Liver (tissue), 8 donors: ENCODE measurements at regions not wholly inside any gene's neighbourhood (a gene's known extent, or its start where the extent isn't known, plus 50 kb on each side); places are given as distances from the start of the nearest gene placed in this dataset.

Experiments
- DNase-seq: peaks from one replicate; pipeline ENCODE4 v3.0.0-alpha.2; 2017; ENCODE audit warnings: low spot score
- H3K27ac ChIP-seq, 2 donors: one replicate each; pipeline ENCODE4 v1.7.0; 2013; ENCODE audit warnings: inconsistent platforms in 2 of 2, low read length in 2 of 2, control low read depth in 1 of 2, low read depth in 1 of 2, mild to moderate bottlenecking in 1 of 2
- H3K27me3 ChIP-seq, 4 donors: one replicate each; pipeline versions ENCODE4 v1.6.1 to v1.7.0; 2013; ENCODE audit warnings: low read length in 3 of 4, inconsistent platforms in 1 of 4, mild to moderate bottlenecking in 1 of 4, moderate library complexity in 1 of 4; ENCODE audit not compliant: control insufficient read depth in 4 of 4, insufficient read depth in 4 of 4
- H3K36me3 ChIP-seq, 4 donors: one replicate each; pipeline versions ENCODE4 v1.6.1 to v1.7.0; 2013; ENCODE audit warnings: low read length in 3 of 4, mild to moderate bottlenecking in 3 of 4, low read depth in 1 of 4, moderate library complexity in 1 of 4; ENCODE audit not compliant: control insufficient read depth in 4 of 4, insufficient read depth in 3 of 4
- H3K4me1 ChIP-seq, 4 donors: one replicate each; pipeline versions ENCODE4 v1.6.1 to v1.7.0; 2013; ENCODE audit warnings: low read length in 3 of 4, mild to moderate bottlenecking in 3 of 4, moderate library complexity in 1 of 4; ENCODE audit not compliant: control insufficient read depth in 4 of 4, insufficient read depth in 4 of 4
- H3K4me3 ChIP-seq, 3 donors: one replicate each; pipeline versions ENCODE4 v1.6.1 to v1.7.0; 2013; ENCODE audit warnings: low read length in 3 of 3, control low read depth in 1 of 3, low read depth in 1 of 3, mild to moderate bottlenecking in 1 of 3
- H3K9ac ChIP-seq, 2 donors: one replicate each; pipeline ENCODE4 v1.7.0; 2013; ENCODE audit warnings: low read length in 2 of 2, mild to moderate bottlenecking in 2 of 2, moderate library complexity in 2 of 2, control low read depth in 1 of 2, low read depth in 1 of 2
- H3K9me3 ChIP-seq, 4 donors: one replicate each; pipeline versions ENCODE4 v1.6.1 to v1.7.0; 2013; ENCODE audit warnings: low read length in 3 of 4; ENCODE audit not compliant: control insufficient read depth in 4 of 4
- CTCF ChIP-seq: fragments of 150-350 bp; IDR thresholded peaks from 2 replicates; pipeline ENCODE4 v1.5.1; 2017; ENCODE audit warnings: improper control_type of control experiment, low read depth, low read length; ENCODE audit not compliant: missing input control
- EGR1 ChIP-seq, 2 donors: IDR thresholded peaks; 2 replicates each; pipeline ENCODE4 v1.6.1; 2016 to 2018; ENCODE audit warnings: antibody characterized with exemption in 2 of 2, low read depth in 2 of 2
- FOXA1 ChIP-seq: IDR thresholded peaks from 2 replicates; pipeline ENCODE4 v1.6.1; 2016; ENCODE audit warnings: antibody characterized with exemption
- GABPA ChIP-seq, 2 donors: IDR thresholded peaks in 1 of 2; conservative IDR thresholded peaks in 1 of 2; 2 replicates each; pipeline ENCODE4 v1.6.1; 2016; ENCODE audit warnings: antibody characterized with exemption in 2 of 2, mild to moderate bottlenecking in 1 of 2, moderate library complexity in 1 of 2
- HNF4A ChIP-seq, 2 donors: conservative IDR thresholded peaks; 2 replicates each; pipeline ENCODE4 v1.6.1; 2016; ENCODE audit warnings: antibody characterized with exemption in 2 of 2, mild to moderate bottlenecking in 2 of 2
- HNF4G ChIP-seq: IDR thresholded peaks from 2 replicates; pipeline ENCODE4 v1.6.1; 2016; ENCODE audit warnings: antibody characterized with exemption
- JUND ChIP-seq, 2 donors: IDR thresholded peaks; 2 replicates each; pipeline ENCODE4 v1.6.1; 2016; ENCODE audit warnings: antibody characterized with exemption in 2 of 2
- MAX ChIP-seq: IDR thresholded peaks from 2 replicates; pipeline ENCODE4 v1.6.1; 2016; ENCODE audit warnings: antibody characterized with exemption
- NR2F2 ChIP-seq: IDR thresholded peaks from 2 replicates; pipeline ENCODE4 v1.6.1; 2016; ENCODE audit warnings: antibody characterized with exemption
- RAD21 ChIP-seq, 2 donors: IDR thresholded peaks; 2 replicates each; pipeline ENCODE4 v1.6.1; 2016; ENCODE audit warnings: antibody characterized with exemption in 2 of 2, mild to moderate bottlenecking in 2 of 2
- RXRA ChIP-seq, 2 donors: IDR thresholded peaks; 2 replicates each; pipeline ENCODE4 v1.6.1; 2017 to 2018; ENCODE audit warnings: antibody characterized with exemption in 2 of 2, mild to moderate bottlenecking in 1 of 2
- SP1 ChIP-seq: IDR thresholded peaks from 2 replicates; pipeline ENCODE4 v1.6.1; 2018; ENCODE audit warnings: antibody characterized with exemption, mild to moderate bottlenecking
- TAF1 ChIP-seq: conservative IDR thresholded peaks from 2 replicates; pipeline ENCODE4 v1.6.1; 2016; ENCODE audit warnings: antibody characterized with exemption, mild to moderate bottlenecking
- YY1 ChIP-seq: IDR thresholded peaks from 2 replicates; pipeline ENCODE4 v1.6.1; 2016; ENCODE audit warnings: antibody characterized with exemption, mild to moderate bottlenecking
- WGBS: extraction: QIAGEN DNeasy Blood & Tissue Kit; methylation state at CpG from one replicate; pipeline ENCODE4 v1.1.7; 2013; 5-methylcytosine and 5-hydroxymethylcytosine counted together
- TF ChIP-seq, protein P1 (sequence below): IDR thresholded peaks from 2 replicates; pipeline ENCODE4 v1.6.1; 2016; ENCODE audit warnings: antibody characterized with exemption
- TF ChIP-seq, protein P2 (sequence below): IDR thresholded peaks from 2 replicates; pipeline ENCODE4 v1.6.1; 2016; ENCODE audit warnings: antibody characterized with exemption
- donor health status: healthy.
- donor health status: healthy.
- donor health status: healthy.
- donor health status: healthy.
- donor health status: healthy.

DNA sequence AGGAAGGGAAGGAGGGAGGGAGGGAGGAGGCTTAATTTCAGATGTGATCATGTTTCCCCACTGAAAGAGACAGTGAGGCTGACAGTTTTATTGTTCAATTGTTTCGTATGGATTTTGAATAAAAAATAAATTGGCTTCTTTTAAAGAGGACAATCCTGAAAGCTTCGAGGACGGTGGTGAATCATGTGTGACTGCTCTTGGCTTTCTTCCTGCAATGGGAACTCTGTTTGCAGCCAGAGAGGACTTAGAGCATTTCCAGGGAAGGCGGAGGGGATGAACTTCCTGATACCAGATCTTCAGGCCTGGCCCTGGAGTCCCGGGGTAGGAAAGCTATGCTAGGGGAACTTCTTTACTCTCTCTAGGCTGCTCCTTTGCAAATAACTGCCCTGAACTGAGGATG, 72.8 kb upstream of the C16orf82 start (continued):
- TF ChIP-seq, protein P1, sequence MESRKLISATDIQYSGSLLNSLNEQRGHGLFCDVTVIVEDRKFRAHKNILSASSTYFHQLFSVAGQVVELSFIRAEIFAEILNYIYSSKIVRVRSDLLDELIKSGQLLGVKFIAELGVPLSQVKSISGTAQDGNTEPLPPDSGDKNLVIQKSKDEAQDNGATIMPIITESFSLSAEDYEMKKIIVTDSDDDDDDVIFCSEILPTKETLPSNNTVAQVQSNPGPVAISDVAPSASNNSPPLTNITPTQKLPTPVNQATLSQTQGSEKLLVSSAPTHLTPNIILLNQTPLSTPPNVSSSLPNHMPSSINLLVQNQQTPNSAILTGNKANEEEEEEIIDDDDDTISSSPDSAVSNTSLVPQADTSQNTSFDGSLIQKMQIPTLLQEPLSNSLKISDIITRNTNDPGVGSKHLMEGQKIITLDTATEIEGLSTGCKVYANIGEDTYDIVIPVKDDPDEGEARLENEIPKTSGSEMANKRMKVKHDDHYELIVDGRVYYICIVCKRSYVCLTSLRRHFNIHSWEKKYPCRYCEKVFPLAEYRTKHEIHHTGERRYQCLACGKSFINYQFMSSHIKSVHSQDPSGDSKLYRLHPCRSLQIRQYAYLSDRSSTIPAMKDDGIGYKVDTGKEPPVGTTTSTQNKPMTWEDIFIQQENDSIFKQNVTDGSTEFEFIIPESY: no peak
- TF ChIP-seq HNF4G (no peak), NR2F2 (no peak), JUND (IDR thresholded peaks at IDR 0.05) (no peak), TAF1 (no peak)
- TF ChIP-seq, protein P2, sequence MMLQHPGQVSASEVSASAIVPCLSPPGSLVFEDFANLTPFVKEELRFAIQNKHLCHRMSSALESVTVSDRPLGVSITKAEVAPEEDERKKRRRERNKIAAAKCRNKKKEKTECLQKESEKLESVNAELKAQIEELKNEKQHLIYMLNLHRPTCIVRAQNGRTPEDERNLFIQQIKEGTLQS: no peak

- Histone ChIP-seq H3K36me3 (no peaks in the 10 kb centered on the region), H3K9me3 (peaks cover 0 to 2% (median 0%) of the 10 kb centered on the region in 4 donors), H3K27me3 (peaks cover 0 to 3% (median 0%) of the 10 kb centered on the region in 4 donors), H3K4me1 (no peaks in the 10 kb centered on the region), H3K27ac (no peak overlapping the region), H3K9ac (no peak overlapping the region), H3K4me3 (no peak overlapping the region)
- 68% methylated on average over 4 of the region's 4 CpGs for WGBS
- no peak for DNase-seq
- no peak for TF ChIP-seq EGR1 (IDR thresholded peaks at IDR 0.05; ENCODE audit: low read depth in 2 of 2)
- no peak for TF ChIP-seq JUND (IDR thresholded peaks at IDR 0.05)
- TF ChIP-seq YY1: no peak
- no peak for TF ChIP-seq HNF4A (conservative IDR thresholded peaks at IDR 0.05)
- TF ChIP-seq, protein P2: no peak
- TF ChIP-seq FOXA1: no peak
These were observed 71.2 kb upstream of the C16orf82 start for GRCh38 chr16:26995522-26995921.

- Histone ChIP-seq H3K27ac (no peak overlapping the region), H3K9ac (no peak overlapping the region), H3K4me3 (no peak overlapping the region), H3K27me3 (peaks cover 0 to 8% (median 3%) of the 10 kb centered on the region in 4 donors), H3K9me3 (no peaks in the 10 kb centered on the region), H3K36me3 (no peaks in the 10 kb centered on the region), H3K4me1 (no peaks in the 10 kb centered on the region)
- DNase-seq: no peak
- TF ChIP-seq JUND (IDR thresholded peaks at IDR 0.05): no peak
- TF ChIP-seq GABPA (IDR thresholded peaks at IDR 0.05 in 1 of 2, conservative IDR thresholded peaks at IDR 0.05 in 1 of 2): no peak
- TF ChIP-seq, protein P1: no peak
- TF ChIP-seq TAF1: no peak
- no peak for TF ChIP-seq RXRA (IDR thresholded peaks at IDR 0.05)
- no peak for TF ChIP-seq NR2F2
- TF ChIP-seq MAX: no peak
- TF ChIP-seq HNF4A (conservative IDR thresholded peaks at IDR 0.05): no peak
- no peak for TF ChIP-seq CTCF
- TF ChIP-seq FOXA1: no peak
- no peak for TF ChIP-seq RAD21 (IDR thresholded peaks at IDR 0.05)
- no peak for TF ChIP-seq YY1
- TF ChIP-seq HNF4G: no peak
- TF ChIP-seq SP1: no peak
These were observed 61.3 kb upstream of the C16orf82 start for GRCh38 chr16:27005386-27005785.
